ENCODE measurements at regions not wholly inside any gene's neighbourhood (a gene's known extent, or its start where the extent isn't known, plus 50 kb on each side); places are given as distances from the start of the nearest gene placed in this dataset.

- TF ChIP-seq USF2 (IDR thresholded peaks at IDR 0.05; ENCODE audit: borderline replicate concordance, low read depth, low read length) = no peak
- TF ChIP-seq EP300 (IDR thresholded peaks at IDR 0.05; ENCODE audit: borderline replicate concordance in 1 of 2, control insufficient read depth in 1 of 2, low read depth in 2 of 2, low read length in 2 of 2) = no peak
- no peak for TF ChIP-seq EZH2 (IDR thresholded peaks at IDR 0.05; ENCODE audit: borderline replicate concordance, control insufficient read depth, low read depth, low read length)
- TF ChIP-seq ZBTB4 (CRISPR knock-in tag; IDR thresholded peaks at IDR 0.05) = no peak
- TF ChIP-seq SMC3 (IDR thresholded peaks at IDR 0.05; ENCODE audit: borderline replicate concordance, low read length) = no peak
- no peak for TF ChIP-seq POLR2AphosphoS5 (IDR thresholded peaks at IDR 0.05; ENCODE audit: low read length)
- no peak for TF ChIP-seq MEF2B (IDR thresholded peaks at IDR 0.05; ENCODE audit: partially characterized antibody, poor library complexity, severe bottlenecking)
- TF ChIP-seq SP1 (IDR thresholded peaks at IDR 0.05; ENCODE audit: low read depth, low read length) = no peak
- TF ChIP-seq REST (IDR thresholded peaks at IDR 0.05; ENCODE audit: low read depth, low read length) = no peak
Measured at GRCh38 chr16:52725043-52725442, 178.1 kb upstream of the TOX3 start.

Data from GM12878 (cell line).